NOMO-1 (cell line): ENCODE measurements at regions not wholly inside any gene's neighbourhood (a gene's known extent, or its start where the extent isn't known, plus 50 kb on each side); places are given as distances from the start of the nearest gene placed in this dataset.
A peak's percentile ranks its signal among the peaks of the same experiment; 100 is the strongest.
"Not testable (repeated sequence)": the region's sequence is repeated elsewhere in the genome, so short reads cannot be mapped to it uniquely, and the experiment has no call there.

Source experiments
- DNase-seq, 2 experiments: peaks; one replicate each; lab custom pipeline; 2025; ENCODE audit not compliant: unreplicated experiment in 2 of 2; lab: John Stamatoyannopoulos, UW

GRCh38 chr17:31631766-31632165, 227.3 kb downstream of the COPRS start:
- no peak for DNase-seq

- DNase-seq = not testable (repeated sequence)
Observed at GRCh38 chr17:31630866-31631265, 228.2 kb downstream of the COPRS start.

GRCh38 chr17:31629696-31630470, 229.2 kb downstream of the COPRS start:
- no peak for DNase-seq

GRCh38 chr17:31627960-31628359, 231.1 kb downstream of the COPRS start:
- DNase-seq = no peak

- DNase-seq = no peak
Observed at GRCh38 chr17:31623990-31624389, 232.5 kb downstream of the RAB11FIP4 start.

GRCh38 chr17:31622500-31622899, 231.0 kb downstream of the RAB11FIP4 start:
- DNase-seq = no peak

GRCh38 chr17:31621566-31621965, 230.1 kb downstream of the RAB11FIP4 start:
- no peak for DNase-seq

- not testable (repeated sequence) for DNase-seq
Observed at GRCh38 chr17:31611053-31611452, 219.6 kb downstream of the RAB11FIP4 start.

- no peak for DNase-seq
Observed at GRCh38 chr17:31609996-31610910, 218.8 kb downstream of the RAB11FIP4 start.

- DNase-seq = no peak
Observed at GRCh38 chr17:31609331-31609730, 217.9 kb downstream of the RAB11FIP4 start.

- no peak for DNase-seq
Observed at GRCh38 chr17:31608659-31609254, 217.3 kb downstream of the RAB11FIP4 start.

GRCh38 chr17:31605761-31606160, 214.3 kb downstream of the RAB11FIP4 start:
- no peak for DNase-seq

GRCh38 chr17:31604936-31605335, 213.5 kb downstream of the RAB11FIP4 start:
- DNase-seq = no peak

- not testable (repeated sequence) for DNase-seq
Observed at GRCh38 chr17:31600144-31600543, 208.7 kb downstream of the RAB11FIP4 start.

GRCh38 chr17:31598921-31599571, 207.6 kb downstream of the RAB11FIP4 start:
- DNase-seq = no peak

- no peak for DNase-seq
Observed at GRCh38 chr17:31598399-31598782, 206.9 kb downstream of the RAB11FIP4 start.

GRCh38 chr17:31597646-31598398, 206.3 kb downstream of the RAB11FIP4 start:
- DNase-seq = no peak

GRCh38 chr17:31596382-31597323, 205.2 kb downstream of the RAB11FIP4 start:
- DNase-seq = peak; percentile 93 to 95
